Right lobe of liver (tissue), 6 donors: ENCODE measurements at regions not wholly inside any gene's neighbourhood (a gene's known extent, or its start where the extent isn't known, plus 50 kb on each side); places are given as distances from the start of the nearest gene placed in this dataset.

Experiments
- ATAC-seq, 4 donors: fragments of 200-7000 bp; cut with Tn5 transposase; one replicate each; pipeline ENCODE4 v1.9.1; 2020; ENCODE audit warnings: mild to moderate bottlenecking in 4 of 4, moderate library complexity in 4 of 4
- DNase-seq, 3 donors: peaks; one replicate each; pipeline ENCODE4 v3.0.0-alpha.2; 2020
- H3K27ac ChIP-seq, 3 donors: fragments of 200-600 bp; one replicate each; pipeline ENCODE4 v1.8.0; 2022
- H3K27me3 ChIP-seq, 2 donors: fragments of 200-600 bp; one replicate each; pipeline ENCODE4 v1.8.0; 2022
- H3K36me3 ChIP-seq, 4 donors: fragments of 200-600 bp; sonication (generic) in 1 of 4; one replicate each; pipeline versions ENCODE4 v1.5.1 to v1.8.0; 2017 to 2022; ENCODE audit warnings: control low read depth in 1 of 4
- H3K4me1 ChIP-seq, 4 donors: fragments of 200-600 bp; sonication (generic) in 1 of 4; one replicate each; pipeline versions ENCODE4 v1.5.1 to v1.8.0; 2017 to 2022; ENCODE audit warnings: control low read depth in 1 of 4
- H3K4me3 ChIP-seq, 3 donors: fragments of 200-600 bp; one replicate each; pipeline ENCODE4 v1.8.0; 2022
- H3K9me3 ChIP-seq, 4 donors: fragments of 200-600 bp; sonication (generic) in 1 of 4; one replicate each; pipeline versions ENCODE4 v1.5.1 to v1.8.0; 2017 to 2022; ENCODE audit warnings: control low read depth in 1 of 4
- CTCF ChIP-seq, 4 donors: fragments of 200-600 bp in 3 of 4; fragments of 450-650 bp in 1 of 4; IDR thresholded peaks; one replicate each; pipeline versions ENCODE4 v1.5.1 to v1.8.0; 2016 to 2022; ENCODE audit warnings: antibody characterized with exemption in 4 of 4, mild to moderate bottlenecking in 2 of 4
- POLR2A ChIP-seq: fragments of 450-650 bp; IDR thresholded peaks from one replicate; pipeline ENCODE4 v1.6.1; 2017; ENCODE audit warnings: antibody characterized with exemption, mild to moderate bottlenecking
- WGBS: methylation state at CpG from one replicate; pipeline ENCODE4 v1.1.6; 2018; ENCODE audit warnings: low coverage, low lambda C conversion rate; ENCODE audit not compliant: insufficient coverage; ENCODE audit errors: missing lambda C conversion rate; 5-methylcytosine and 5-hydroxymethylcytosine counted together
- intact Hi-C, 2 donors: fragments of 100-400 bp; cut with DNase I; formaldehyde crosslinking; loops; one replicate each; pipeline versions ENCODE4 v1.11.2 to v1.14.1; 2022
- donor health status: DM: no; HTN: yes; CAD: no.
- donor health status: DM: no; HTN: no; CAD: no.
- donor health status: DM: no; HTN: no; CAD: no.
- donor health status: DM: no; HTN: yes; CAD: no.
- donor health status: DM: no; HTN: yes; CAD: no.

- ATAC-seq: peak; percentile 29 to 44 (median 36)
- H3K36me3 ChIP-seq: no peaks in the 10 kb centered on the region
- TF ChIP-seq POLR2A (no peak), CTCF (IDR thresholded peaks at IDR 0.05) (no peak)
- H3K4me3 ChIP-seq: no peak overlapping the region
- DNase-seq: no peak
- H3K27ac ChIP-seq: peak overlapping the region; percentile 22 to 73 (median 62)
- H3K27me3 ChIP-seq: no peaks in the 10 kb centered on the region
- peaks cover 0 to 50% (median 18%) of the 10 kb centered on the region in 4 donors for H3K4me1 ChIP-seq
- 15% methylated on average over 8 of the region's 8 CpGs for WGBS
- H3K9me3 ChIP-seq: no peaks in the 10 kb centered on the region
- intact Hi-C loops: no loop called here
Observed at GRCh38 chr14:49970474-49971147, 77.7 kb downstream of the ARF6 start.

GRCh38 chr14:49971156-49972130 lies 78.6 kb downstream of the ARF6 start:
- ATAC-seq: peak in 2 of 4 donors; percentile 3 to 22
- Histone ChIP-seq H3K27ac (peak overlapping the region; percentile 22 to 73 (median 62)), H3K9me3 (no peaks in the 10 kb centered on the region), H3K4me1 (peaks cover 0 to 42% (median 14%) of the 10 kb centered on the region in 4 donors), H3K36me3 (no peaks in the 10 kb centered on the region), H3K27me3 (no peaks in the 10 kb centered on the region), H3K4me3 (no peak overlapping the region)
- WGBS: 51% methylated on average over 9 of the region's 9 CpGs
- intact Hi-C loops: no loop called here
- no peak for DNase-seq
- TF ChIP-seq CTCF (IDR thresholded peaks at IDR 0.05): no peak
- TF ChIP-seq POLR2A: no peak

- TF ChIP-seq POLR2A: no peak
- no peak for TF ChIP-seq CTCF (IDR thresholded peaks at IDR 0.05)
- H3K4me1 ChIP-seq: peaks cover 0 to 34% (median 11%) of the 10 kb centered on the region in 4 donors
- WGBS: 7% methylated on average over 5 of the region's 5 CpGs
- no peak overlapping the region for H3K4me3 ChIP-seq
- ATAC-seq (peak in 3 of 4 donors; percentile 2 to 22 (median 10)), DNase-seq (no peak)
- intact Hi-C loops: no loop called here
- peak overlapping the region in 2 of 3 donors; percentile 62 to 73 for H3K27ac ChIP-seq
- H3K9me3 ChIP-seq: no peaks in the 10 kb centered on the region
- no peaks in the 10 kb centered on the region for H3K27me3 ChIP-seq
- no peaks in the 10 kb centered on the region for H3K36me3 ChIP-seq
Observed at GRCh38 chr14:49972131-49972671, 79.3 kb downstream of the ARF6 start.

GRCh38 chr14:49972823-49973222 lies 79.9 kb downstream of the ARF6 start:
- peak overlapping the region in 2 of 3 donors; percentile 62 to 73 for H3K27ac ChIP-seq
- DNase-seq (no peak), ATAC-seq (peak; percentile 42 to 87 (median 80))
- H3K9me3 ChIP-seq: no peaks in the 10 kb centered on the region
- H3K27me3 ChIP-seq: no peaks in the 10 kb centered on the region
- no peak for TF ChIP-seq POLR2A
- TF ChIP-seq CTCF (IDR thresholded peaks at IDR 0.05): no peak
- peaks cover 0 to 33% (median 11%) of the 10 kb centered on the region in 4 donors for H3K4me1 ChIP-seq
- H3K4me3 ChIP-seq: no peak overlapping the region
- WGBS: 4% methylated on average over 4 of the region's 4 CpGs
- H3K36me3 ChIP-seq: no peaks in the 10 kb centered on the region
- intact Hi-C loops: no loop called here
